Body of pancreas (tissue), 4 donors: ENCODE measurements at regions not wholly inside any gene's neighbourhood (a gene's known extent, or its start where the extent isn't known, plus 50 kb on each side); places are given as distances from the start of the nearest gene placed in this dataset.

Source experiments
- CTCF ChIP-seq, 7 experiments: fragments of 450-650 bp in 4 of 7; fragments of 200-600 bp in 3 of 7; sonication (generic) in 3 of 7; IDR thresholded peaks; one replicate each; pipeline ENCODE4 v1.5.1; 2016 to 2019; ENCODE audit warnings: antibody characterized with exemption in 7 of 7
- POLR2A ChIP-seq, 3 donors: fragments of 450-650 bp; IDR thresholded peaks; one replicate each; pipeline ENCODE4 v1.6.1; 2016; ENCODE audit warnings: antibody characterized with exemption in 3 of 3, mild to moderate bottlenecking in 2 of 3

GRCh38 chr5:124866355-124867136, 120.1 kb upstream of the ZNF608 start:
- TF ChIP-seq CTCF (IDR thresholded peaks at IDR 0.05) (no peak), POLR2A (IDR thresholded peaks at IDR 0.05) (no peak)
